SU-DHL-6 (cell line): ENCODE measurements at regions not wholly inside any gene's neighbourhood (a gene's known extent, or its start where the extent isn't known, plus 50 kb on each side); places are given as distances from the start of the nearest gene placed in this dataset.

Experiments used
- H2AFZ ChIP-seq: fragments of 200-600 bp; sonication (generic); 2 replicates; pipeline ENCODE4 v1.6.1; 2014; ENCODE audit warnings: low read depth, mild to moderate bottlenecking, moderate library complexity, mixed read lengths, antibody characterized with exemption, low read length; ENCODE audit not compliant: severe bottlenecking
- H3F3A ChIP-seq: fragments of 200-600 bp; shearing (Covaris generic); 2 replicates; pipeline ENCODE4 v1.6.0; 2016; ENCODE audit warnings: antibody characterized with exemption, mild to moderate bottlenecking; ENCODE audit not compliant: insufficient read depth
- H3K27ac ChIP-seq: fragments of 200-600 bp; sonication (generic); 2 replicates; pipeline ENCODE4 v1.5.1; 2016; ENCODE audit warnings: low read depth, mild to moderate bottlenecking, low read length, moderate library complexity, mixed read lengths
- H3K27me3 ChIP-seq: fragments of 200-600 bp; sonication (generic), shearing (Covaris generic); 2 replicates; pipeline ENCODE4 v1.6.0; 2014; ENCODE audit warnings: mild to moderate bottlenecking, low read length
- H3K36me3 ChIP-seq: fragments of 200-600 bp; sonication (generic); 2 replicates; pipeline ENCODE4 v1.6.1; 2014; ENCODE audit warnings: mild to moderate bottlenecking, low read length, mixed read lengths
- H3K4me2 ChIP-seq: fragments of 300-600, 200-600 bp; shearing (Covaris generic), sonication (generic); 2 replicates; pipeline ENCODE4 v1.6.0; 2014; ENCODE audit warnings: low read length, low read depth, mild to moderate bottlenecking; ENCODE audit not compliant: poor library complexity, severe bottlenecking
- H3K4me3 ChIP-seq: fragments of 200-600 bp; sonication (generic); 2 replicates; pipeline ENCODE4 v1.5.1; 2014; ENCODE audit warnings: antibody characterized with exemption, low read length, mild to moderate bottlenecking, mixed read lengths; ENCODE audit not compliant: insufficient read depth, poor library complexity, severe bottlenecking
- H3K79me2 ChIP-seq: fragments of 200-600 bp; sonication (generic); 2 replicates; pipeline ENCODE4 v1.6.1; 2014; ENCODE audit warnings: mild to moderate bottlenecking, low read length, moderate library complexity; ENCODE audit not compliant: insufficient read depth
- H3K9ac ChIP-seq: fragments of 200-600 bp; sonication (generic); 2 replicates; pipeline ENCODE4 v1.7.0; 2014; ENCODE audit warnings: mild to moderate bottlenecking, low read length
- H3K9me2 ChIP-seq: fragments of 200-600 bp; sonication (generic); replicated peaks from 2 replicates; pipeline ENCODE4 v1.6.1; 2014; ENCODE audit warnings: low read length; ENCODE audit not compliant: insufficient read depth
- H3K9me3 ChIP-seq: fragments of 200-600 bp; sonication (generic); 2 replicates; pipeline ENCODE4 v1.6.1; 2014; ENCODE audit warnings: low read length, mixed read lengths; ENCODE audit not compliant: insufficient read depth
- H4K20me1 ChIP-seq: fragments of 200-600 bp; sonication (generic); 2 replicates; pipeline ENCODE4 v1.6.1; 2014; ENCODE audit warnings: low read depth, mild to moderate bottlenecking, antibody characterized with exemption, low read length, moderate library complexity, mixed read lengths
- EZH2phosphoT487 ChIP-seq: fragments of 200-600 bp; sonication (generic), shearing (Covaris generic); conservative IDR thresholded peaks from 2 replicates; pipeline ENCODE4 v1.6.1; 2018; ENCODE audit warnings: mild to moderate bottlenecking, antibody characterized with exemption, low read length, moderate library complexity, mixed read lengths
- TF ChIP-seq, protein P1 (sequence below): fragments of 200-600 bp; sonication (generic); IDR thresholded peaks from one replicate; pipeline ENCODE4 v1.5.1; 2017; ENCODE audit warnings: antibody characterized with exemption, mild to moderate bottlenecking, low read length, moderate library complexity; ENCODE audit not compliant: insufficient read depth, poor library complexity, severe bottlenecking

DNA sequence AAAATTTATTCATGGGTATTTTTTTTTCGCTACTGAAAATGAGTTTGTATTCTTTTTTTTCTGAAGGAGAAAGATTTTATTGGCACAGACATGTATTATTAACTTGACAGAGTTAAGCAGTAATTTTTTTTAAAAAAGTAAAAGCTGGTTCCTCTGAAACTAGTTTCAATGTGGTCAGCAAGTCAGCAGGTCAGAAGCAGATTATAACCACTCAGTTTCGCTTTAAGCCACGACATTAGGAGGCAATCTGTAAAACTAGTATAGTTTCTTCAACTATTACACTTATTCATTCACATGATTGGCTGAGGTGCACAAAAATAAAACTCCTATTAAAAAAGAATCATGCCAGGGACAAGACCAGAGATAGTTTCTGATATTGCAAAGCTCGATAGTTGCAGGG lies 714.2 kb upstream of the PCDH7 start:
- H3K9me3 ChIP-seq = 0 out of 2 replicates have a peak, but pooled peaks cover 6% of the 10 kb centered on the region
- H3K27ac ChIP-seq = no peak overlapping the region
- TF ChIP-seq, protein P1, sequence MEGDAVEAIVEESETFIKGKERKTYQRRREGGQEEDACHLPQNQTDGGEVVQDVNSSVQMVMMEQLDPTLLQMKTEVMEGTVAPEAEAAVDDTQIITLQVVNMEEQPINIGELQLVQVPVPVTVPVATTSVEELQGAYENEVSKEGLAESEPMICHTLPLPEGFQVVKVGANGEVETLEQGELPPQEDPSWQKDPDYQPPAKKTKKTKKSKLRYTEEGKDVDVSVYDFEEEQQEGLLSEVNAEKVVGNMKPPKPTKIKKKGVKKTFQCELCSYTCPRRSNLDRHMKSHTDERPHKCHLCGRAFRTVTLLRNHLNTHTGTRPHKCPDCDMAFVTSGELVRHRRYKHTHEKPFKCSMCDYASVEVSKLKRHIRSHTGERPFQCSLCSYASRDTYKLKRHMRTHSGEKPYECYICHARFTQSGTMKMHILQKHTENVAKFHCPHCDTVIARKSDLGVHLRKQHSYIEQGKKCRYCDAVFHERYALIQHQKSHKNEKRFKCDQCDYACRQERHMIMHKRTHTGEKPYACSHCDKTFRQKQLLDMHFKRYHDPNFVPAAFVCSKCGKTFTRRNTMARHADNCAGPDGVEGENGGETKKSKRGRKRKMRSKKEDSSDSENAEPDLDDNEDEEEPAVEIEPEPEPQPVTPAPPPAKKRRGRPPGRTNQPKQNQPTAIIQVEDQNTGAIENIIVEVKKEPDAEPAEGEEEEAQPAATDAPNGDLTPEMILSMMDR = no peak
- TF ChIP-seq EZH2phosphoT487 = no peak
- H3K27me3 ChIP-seq = no peaks in the 10 kb centered on the region
- H3K9ac ChIP-seq = no peak overlapping the region
- H3F3A ChIP-seq = no peaks in the 10 kb centered on the region
- no peaks in the 10 kb centered on the region for H4K20me1 ChIP-seq
- H2AFZ ChIP-seq = peak overlapping the region; percentile 71
- H3K4me2 ChIP-seq = peak overlapping the region; percentile 33
- H3K36me3 ChIP-seq = no peaks in the 10 kb centered on the region
- no peaks in the 10 kb centered on the region for H3K79me2 ChIP-seq
- H3K4me3 ChIP-seq = no peak overlapping the region
- H3K9me2 ChIP-seq = no peaks in the 10 kb centered on the region

DNA sequence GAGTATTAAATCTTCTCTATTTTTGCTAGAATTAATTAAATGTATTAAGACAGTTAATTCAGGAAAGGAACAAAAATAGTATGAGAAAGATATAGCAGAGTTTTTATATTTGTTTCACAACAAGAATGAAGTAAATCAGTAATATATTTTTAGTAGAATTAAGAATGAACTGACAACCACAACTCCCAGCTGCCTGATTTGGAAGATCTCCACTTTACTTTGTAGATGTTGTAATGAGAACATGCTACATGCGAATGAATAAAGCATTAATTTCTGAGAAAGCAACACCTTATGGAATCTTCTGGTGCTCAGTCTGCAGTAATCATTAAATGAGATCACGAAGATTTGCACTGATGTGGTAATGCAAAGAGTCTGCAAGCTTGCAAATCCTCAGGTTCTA lies 695.6 kb upstream of the PCDH7 start:
- H3K27ac ChIP-seq = no peak overlapping the region
- no peaks in the 10 kb centered on the region for H3K27me3 ChIP-seq

DNA sequence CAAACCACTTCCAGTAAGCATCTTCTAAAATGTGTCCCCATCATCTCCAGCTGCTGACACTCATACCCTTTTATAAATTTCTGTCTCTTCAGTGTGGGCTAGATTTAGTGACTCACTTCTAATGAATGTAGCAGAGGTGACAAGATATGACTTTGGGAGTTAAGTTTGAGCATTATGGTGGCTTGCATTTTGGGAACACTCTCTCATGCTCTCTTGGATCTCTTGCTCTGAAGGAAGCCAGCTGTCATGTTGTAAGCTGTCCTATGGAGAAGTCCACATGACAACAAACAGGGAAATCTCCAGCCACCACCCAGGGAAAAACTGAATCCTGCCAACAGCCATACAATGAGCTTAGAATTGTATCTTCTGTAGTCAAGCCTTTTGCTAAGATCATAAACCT lies 691.3 kb upstream of the PCDH7 start:
- Histone ChIP-seq H3F3A (no peaks in the 10 kb centered on the region), H3K27ac (no peak overlapping the region), H3K27me3 (no peaks in the 10 kb centered on the region), H3K4me2 (no peak overlapping the region), H3K9me3 (no peaks in the 10 kb centered on the region), H3K9me2 (no peaks in the 10 kb centered on the region), H3K9ac (no peak overlapping the region), H3K4me3 (no peak overlapping the region), H4K20me1 (no peaks in the 10 kb centered on the region), H3K79me2 (no peaks in the 10 kb centered on the region), H2AFZ (peak overlapping the region; percentile 6), H3K36me3 (no peaks in the 10 kb centered on the region)
- no peak for TF ChIP-seq EZH2phosphoT487

More for the DNA sequence above, 695.6 kb upstream of the PCDH7 start:
- Histone ChIP-seq H2AFZ (no peak overlapping the region), H3K9me3 (no peaks in the 10 kb centered on the region), H3K9ac (no peak overlapping the region), H3K9me2 (no peaks in the 10 kb centered on the region), H3K4me2 (no peak overlapping the region), H3K36me3 (no peaks in the 10 kb centered on the region), H4K20me1 (no peaks in the 10 kb centered on the region), H3K4me3 (no peak overlapping the region), H3K79me2 (no peaks in the 10 kb centered on the region), H3F3A (no peaks in the 10 kb centered on the region)
- TF ChIP-seq, protein P1 = no peak
- TF ChIP-seq EZH2phosphoT487 = no peak

DNA sequence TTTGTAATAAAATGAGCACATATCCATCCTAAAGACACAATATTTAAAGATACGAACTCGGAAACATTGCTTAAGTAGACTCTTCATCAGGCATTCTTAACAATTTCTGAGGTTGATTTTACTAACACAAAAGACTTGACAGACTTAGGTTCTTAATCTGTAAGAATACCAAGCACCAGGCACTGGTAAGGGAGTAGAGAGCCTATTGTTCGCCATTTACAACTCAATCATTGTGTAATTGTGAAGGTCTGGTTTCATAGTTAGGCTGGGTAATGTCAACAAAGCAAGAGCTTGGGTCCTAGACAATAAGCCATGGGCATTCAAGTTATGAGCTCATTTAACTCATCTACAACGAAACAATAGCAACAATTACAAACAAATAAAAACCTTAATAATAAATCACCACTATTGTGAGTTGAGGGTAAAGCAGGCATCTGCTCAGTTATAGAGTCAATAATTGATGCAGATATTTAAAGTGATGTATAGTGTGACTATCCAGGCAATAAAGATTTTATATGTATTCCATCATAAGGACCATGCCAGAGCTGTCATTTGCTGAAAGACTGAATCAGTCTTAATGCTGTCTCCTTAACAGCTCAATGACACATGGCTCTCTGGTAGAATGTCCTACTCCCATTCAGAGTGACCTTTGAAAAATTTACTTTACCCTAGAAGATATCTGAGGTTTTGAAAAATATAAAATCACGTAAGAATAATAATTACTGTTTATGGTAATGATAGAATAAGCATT lies 664.0 kb upstream of the PCDH7 start:
- H3K27me3 ChIP-seq = no peaks in the 10 kb centered on the region
- no peaks in the 10 kb centered on the region for H3K79me2 ChIP-seq
- no peak overlapping the region for H3K4me3 ChIP-seq
- no peaks in the 10 kb centered on the region for H3K9me2 ChIP-seq
- no peaks in the 10 kb centered on the region for H3K9me3 ChIP-seq
- H3K9ac ChIP-seq = no peak overlapping the region
- no peak for TF ChIP-seq EZH2phosphoT487
- TF ChIP-seq, protein P1 = no peak
- H2AFZ ChIP-seq = peak overlapping the region; percentile 4
- H3K4me2 ChIP-seq = no peak overlapping the region
- H4K20me1 ChIP-seq = no peaks in the 10 kb centered on the region
- no peaks in the 10 kb centered on the region for H3F3A ChIP-seq
- no peaks in the 10 kb centered on the region for H3K36me3 ChIP-seq
- no peak overlapping the region for H3K27ac ChIP-seq
